HEK293 (cell line): ENCODE measurements at regions not wholly inside any gene's neighbourhood (a gene's known extent, or its start where the extent isn't known, plus 50 kb on each side); places are given as distances from the start of the nearest gene placed in this dataset.

Source experiments
- ZNF292 ChIP-seq: fragments of 450-650 bp; formaldehyde crosslinking; IDR thresholded peaks from 2 replicates; pipeline ENCODE4 v1.5.1; 2016; ENCODE audit warnings: low read depth, missing biosample characterization, missing genetic modification characterization, borderline replicate concordance
- ZNF335 ChIP-seq: fragments of 450-650 bp; formaldehyde crosslinking; conservative IDR thresholded peaks from 2 replicates; pipeline ENCODE4 v1.5.1; 2016; ENCODE audit warnings: missing biosample characterization, missing genetic modification characterization

DNA sequence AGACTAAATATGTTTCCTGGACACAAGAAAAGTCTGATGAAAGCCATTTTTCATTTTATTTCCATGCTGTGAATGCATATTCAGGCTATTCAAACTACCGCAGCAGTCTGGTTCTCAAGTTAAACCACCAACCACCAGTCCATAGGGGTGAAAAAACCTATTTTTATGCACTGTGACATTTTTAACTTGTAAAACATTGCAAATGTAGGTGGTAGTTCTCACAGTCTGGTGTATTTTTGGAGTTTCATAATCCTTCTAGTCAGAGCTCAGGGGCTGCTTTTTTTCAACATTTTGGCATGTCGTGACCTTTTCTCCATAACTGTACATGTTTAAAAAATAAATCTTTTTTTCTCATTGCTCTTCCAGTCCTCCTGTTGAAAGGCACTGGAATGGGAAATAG lies 907.6 kb upstream of the ADGRL2 start:
- no peak for TF ChIP-seq ZNF292 (tag by site-specific recombination)
- TF ChIP-seq ZNF335, result no peak
